GM12878 (cell line): ENCODE measurements at regions not wholly inside any gene's neighbourhood (a gene's known extent, or its start where the extent isn't known, plus 50 kb on each side); places are given as distances from the start of the nearest gene placed in this dataset.

Experiments
- ATAC-seq: fragments of 200-7000 bp; cut with Tn5 transposase; 3 replicates; pipeline ENCODE4 v1.9.1; 2020; ENCODE audit warnings: mild to moderate bottlenecking, moderate library complexity
- BruUV-seq: library from RNA; stranded (reverse); fragments of 400-500 nt; replicated peaks from 2 replicates; lab custom pipeline; 2021; lab: Mats Ljungman, UMichigan
- CTCF ChIA-PET: fragments of 300-600 bp; sonication (Branson Sonifier 250); formaldehyde crosslinking; extraction: SDS; loops from one replicate; lab custom pipeline; 2021; ENCODE audit warnings: inconsistent platforms; lab: Yijun Ruan, JAX
- POLR2A ChIA-PET: fragments of 350-600 bp; formaldehyde crosslinking; extraction: SDS; loops from one replicate; lab custom pipeline; 2021; ENCODE audit warnings: inconsistent platforms; lab: Charles Lee
- RAD21 ChIA-PET: fragments of 300-600 bp; sonication (Branson Sonifier 250); formaldehyde crosslinking; loops from one replicate; lab custom pipeline; 2023; ENCODE audit warnings: antibody characterized with exemption; ENCODE audit not compliant: unreplicated experiment; lab: Charles Lee
- SMC1A ChIA-PET: fragments of 300-600 bp; sonication (Branson Sonifier 250); formaldehyde crosslinking; loops from one replicate; lab custom pipeline; 2023; ENCODE audit not compliant: unreplicated experiment, uncharacterized antibody; lab: Charles Lee
- DNase-seq: peaks from one replicate; pipeline ENCODE4 v3.0.0-alpha.2; 2011; ENCODE audit warnings: low read depth, low spot score
- FAIRE-seq: peaks from 3 replicates; lab custom pipeline; 2011; peaks lifted over from hg19 to GRCh38; lab: Jason Lieb, UNC
- H2AFZ ChIP-seq: 2 replicates; pipeline ENCODE4 v1.6.0; 2011; ENCODE audit warnings: low read depth, low read length, control low read depth; ENCODE audit not compliant: control insufficient read depth
- H3K27ac ChIP-seq: 2 replicates; pipeline ENCODE4 v1.5.1; 2011; ENCODE audit warnings: control low read depth; ENCODE audit not compliant: control insufficient read depth, insufficient read depth
- H3K27me3 ChIP-seq, 2 experiments: replicated peaks in 1 of 2; 2 replicates each; pipeline versions ENCODE4 v1.6.0 to v1.6.1; 2011; ENCODE audit warnings: low read length in 1 of 2; ENCODE audit not compliant: control insufficient read depth in 2 of 2, insufficient read depth in 2 of 2
- H3K36me3 ChIP-seq, 2 experiments: 2 replicates each; pipeline ENCODE4 v1.5.1; 2011; ENCODE audit warnings: low read length in 1 of 2; ENCODE audit not compliant: control insufficient read depth in 2 of 2, insufficient read depth in 2 of 2
- H3K4me1 ChIP-seq: 2 replicates; pipeline ENCODE4 v1.6.1; 2011; ENCODE audit warnings: mild to moderate bottlenecking, low read length, moderate library complexity, mixed read lengths; ENCODE audit not compliant: control insufficient read depth, insufficient read depth
- H3K4me2 ChIP-seq: 2 replicates; pipeline ENCODE4 v1.6.0; 2011; ENCODE audit warnings: control low read depth; ENCODE audit not compliant: control insufficient read depth, insufficient read depth
- H3K4me3 ChIP-seq: fragments of 200-600 bp; sonication (generic); 2 replicates; pipeline ENCODE4 v1.5.1; 2016
- H3K79me2 ChIP-seq: 2 replicates; pipeline ENCODE4 v1.6.0; 2011; ENCODE audit warnings: low read length; ENCODE audit not compliant: control insufficient read depth, insufficient read depth
- H3K9ac ChIP-seq: 2 replicates; pipeline ENCODE4 v1.8.0; 2011; ENCODE audit warnings: low read length, control low read depth, mixed read lengths; ENCODE audit not compliant: control insufficient read depth, insufficient read depth
- H3K9me3 ChIP-seq: replicated peaks from 3 replicates; pipeline ENCODE4 v1.5.1; 2011; ENCODE audit warnings: mild to moderate bottlenecking, low read length; ENCODE audit not compliant: control insufficient read depth, insufficient read depth
- H4K20me1 ChIP-seq: 2 replicates; pipeline ENCODE4 v1.6.0; 2011; ENCODE audit not compliant: control insufficient read depth, insufficient read depth
- BACH1 ChIP-seq: fragments of 450-650 bp; IDR thresholded peaks from 2 replicates; pipeline ENCODE4 v1.6.1; 2017; ENCODE audit warnings: mild to moderate bottlenecking, borderline replicate concordance
- E2F4 ChIP-seq: IDR thresholded peaks from 2 replicates; pipeline ENCODE4 v1.6.1; 2012; ENCODE audit warnings: low read depth, low read length, improper control_type of control experiment
- HDAC6 ChIP-seq: fragments of 200-600 bp; sonication (generic); IDR thresholded peaks from one replicate; pipeline ENCODE4 v1.8.0; 2017; ENCODE audit warnings: antibody characterized with exemption; ENCODE audit not compliant: unreplicated experiment
- POLR2A ChIP-seq: IDR thresholded peaks from 2 replicates; pipeline ENCODE4 v1.6.1; 2011; ENCODE audit warnings: low read depth, mild to moderate bottlenecking, low read length
- SIN3A ChIP-seq: IDR thresholded peaks from 2 replicates; pipeline ENCODE4 v1.6.1; 2012; ENCODE audit warnings: low read depth, low read length, improper control_type of control experiment
- ZNF384 ChIP-seq: IDR thresholded peaks from 2 replicates; pipeline ENCODE4 v1.6.1; 2012; ENCODE audit warnings: low read depth, mild to moderate bottlenecking, low read length, improper control_type of control experiment, borderline replicate concordance
- WGBS: methylation state at CpG from one replicate; pipeline ENCODE4 v1.1.6; 2016; ENCODE audit warnings: low lambda C conversion rate; ENCODE audit not compliant: insufficient replicate concordance, insufficient coverage; ENCODE audit errors: missing lambda C conversion rate; 5-methylcytosine and 5-hydroxymethylcytosine counted together
- in situ Hi-C: fragments of 300-500 bp; cut with MboI; formaldehyde crosslinking; loops from 9 replicates; pipeline ENCODE4 v1.14.3; 2018; ENCODE audit warnings: mixed read lengths
- intact Hi-C: fragments of 100-400 bp; cut with micrococcal nuclease; formaldehyde crosslinking; loops from one replicate; pipeline ENCODE4 v1.14.2; 2022; ENCODE audit not compliant: unreplicated experiment

GRCh38 chr2:16249246-16250055 lies 309.1 kb downstream of the MYCN start (continued):
- TF ChIP-seq BACH1: no peak
- TF ChIP-seq SIN3A: no peak
- no peak for TF ChIP-seq POLR2A
- TF ChIP-seq, all 136 proteins: peak for 0

- ATAC-seq (no peak), DNase-seq (no peak), FAIRE-seq (no peak)
- ChIA-PET CTCF (no interaction called here), POLR2A (no interaction called here), RAD21 (no interaction called here), SMC1A (no interaction called here)
- Histone ChIP-seq H3K9ac (no peak overlapping the region), H3K4me1 (no peaks in the 10 kb centered on the region), H3K27me3 (peaks cover 0 to 2% of the 10 kb centered on the region in 2 experiments; a peak in 3 of 4 replicates), H3K79me2 (no peaks in the 10 kb centered on the region), H3K4me2 (no peak overlapping the region), H3K9me3 (no peaks in the 10 kb centered on the region), H4K20me1 (no peaks in the 10 kb centered on the region), H3K27ac (no peak overlapping the region), H2AFZ (no peak overlapping the region), H3K36me3 (no peaks in the 10 kb centered on the region), H3K4me3 (no peak overlapping the region)
- no TSS peak for BruUV-seq
- intact Hi-C loops (no loop called here), in situ Hi-C loops (no loop called here)
- WGBS: 48% methylated on average over 5 of the region's 5 CpGs
- TF ChIP-seq HDAC6 (no peak), ZNF384 (no peak), E2F4 (no peak)
Measured at GRCh38 chr2:16248571-16249105, 308.3 kb downstream of the MYCN start.
